ENCODE measurements at regions not wholly inside any gene's neighbourhood (a gene's known extent, or its start where the extent isn't known, plus 50 kb on each side); places are given as distances from the start of the nearest gene placed in this dataset.
"Not testable (repeated sequence)": the region's sequence is repeated elsewhere in the genome, so short reads cannot be mapped to it uniquely, and the experiment has no call there.

GRCh38 chr20:23293689-23294088 lies 56.9 kb upstream of the NXT1 start:
- Histone ChIP-seq H3K4me1 (ENCODE audit: insufficient read depth, insufficient read length) (no peaks in the 10 kb centered on the region), H3K9ac (ENCODE audit: insufficient read length, low read depth) (no peak overlapping the region), H3K36me3 (ENCODE audit: insufficient read depth, insufficient read length, low read length) (no peaks in the 10 kb centered on the region), H3K9me3 (ENCODE audit: insufficient read depth, low read length) (no peaks in the 10 kb centered on the region), H3K4me3 (ENCODE audit: insufficient read length, low read depth) (no peak overlapping the region), H3K27me3 (ENCODE audit: insufficient read depth, insufficient read length) (no peaks in the 10 kb centered on the region)
- no peak for DNase-seq (ENCODE audit: low read depth, low spot score)
- TF ChIP-seq ZNF274 (IDR thresholded peaks at IDR 0.05; ENCODE audit: low read depth, low read length) (no peak), YY1 (IDR thresholded peaks at IDR 0.05; ENCODE audit: insufficient read depth, insufficient read length) (no peak), SUZ12 (IDR thresholded peaks at IDR 0.05; ENCODE audit: extremely low read depth, insufficient read depth, insufficient read length) (no peak)

GRCh38 chr20:23292311-23292710 lies 58.3 kb upstream of the NXT1 start:
- not testable (repeated sequence) for H3K4me3 ChIP-seq (ENCODE audit: insufficient read length, low read depth); DNase-seq (ENCODE audit: low read depth, low spot score); H3K36me3 ChIP-seq (ENCODE audit: insufficient read depth, insufficient read length, low read length); H3K27me3 ChIP-seq (ENCODE audit: insufficient read depth, insufficient read length); H3K9ac ChIP-seq (ENCODE audit: insufficient read length, low read depth); H3K9me3 ChIP-seq (ENCODE audit: insufficient read depth, low read length); H3K4me1 ChIP-seq (ENCODE audit: insufficient read depth, insufficient read length)

- Histone ChIP-seq H3K9ac (ENCODE audit: insufficient read length, low read depth) (no peak overlapping the region), H3K9me3 (ENCODE audit: insufficient read depth, low read length) (no peaks in the 10 kb centered on the region), H3K4me3 (ENCODE audit: insufficient read length, low read depth) (no peak overlapping the region), H3K36me3 (ENCODE audit: insufficient read depth, insufficient read length, low read length) (no peaks in the 10 kb centered on the region), H3K27me3 (ENCODE audit: insufficient read depth, insufficient read length) (no peaks in the 10 kb centered on the region), H3K4me1 (ENCODE audit: insufficient read depth, insufficient read length) (no peaks in the 10 kb centered on the region)
- no peak for DNase-seq (ENCODE audit: low read depth, low spot score)
- no peak for TF ChIP-seq SUZ12 (IDR thresholded peaks at IDR 0.05; ENCODE audit: extremely low read depth, insufficient read depth, insufficient read length)
- no peak for TF ChIP-seq YY1 (IDR thresholded peaks at IDR 0.05; ENCODE audit: insufficient read depth, insufficient read length)
- no peak for TF ChIP-seq ZNF274 (IDR thresholded peaks at IDR 0.05; ENCODE audit: low read depth, low read length)
Measured at GRCh38 chr20:23291575-23292240, 58.9 kb upstream of the NXT1 start.

- H3K9me3 ChIP-seq (ENCODE audit: insufficient read depth, low read length) = no peaks in the 10 kb centered on the region
- H3K4me1 ChIP-seq (ENCODE audit: insufficient read depth, insufficient read length) = no peaks in the 10 kb centered on the region
- no peak for DNase-seq (ENCODE audit: low read depth, low spot score)
- TF ChIP-seq YY1 (IDR thresholded peaks at IDR 0.05; ENCODE audit: insufficient read depth, insufficient read length) (no peak), ZNF274 (IDR thresholded peaks at IDR 0.05; ENCODE audit: low read depth, low read length) (no peak), SUZ12 (IDR thresholded peaks at IDR 0.05; ENCODE audit: extremely low read depth, insufficient read depth, insufficient read length) (no peak)
- no peak overlapping the region for H3K4me3 ChIP-seq (ENCODE audit: insufficient read length, low read depth)
- H3K36me3 ChIP-seq (ENCODE audit: insufficient read depth, insufficient read length, low read length) = no peaks in the 10 kb centered on the region
- no peak overlapping the region for H3K9ac ChIP-seq (ENCODE audit: insufficient read length, low read depth)
- H3K27me3 ChIP-seq (ENCODE audit: insufficient read depth, insufficient read length) = no peaks in the 10 kb centered on the region
Measured at GRCh38 chr20:23290761-23291574, 59.6 kb upstream of the NXT1 start.

- no peak for DNase-seq (ENCODE audit: low read depth, low spot score)
- Histone ChIP-seq H3K27me3 (ENCODE audit: insufficient read depth, insufficient read length) (no peaks in the 10 kb centered on the region), H3K4me1 (ENCODE audit: insufficient read depth, insufficient read length) (no peaks in the 10 kb centered on the region), H3K9me3 (ENCODE audit: insufficient read depth, low read length) (no peaks in the 10 kb centered on the region), H3K36me3 (ENCODE audit: insufficient read depth, insufficient read length, low read length) (no peaks in the 10 kb centered on the region), H3K4me3 (ENCODE audit: insufficient read length, low read depth) (no peak overlapping the region), H3K9ac (ENCODE audit: insufficient read length, low read depth) (no peak overlapping the region)
- TF ChIP-seq ZNF274 (IDR thresholded peaks at IDR 0.05; ENCODE audit: low read depth, low read length) = no peak
- no peak for TF ChIP-seq YY1 (IDR thresholded peaks at IDR 0.05; ENCODE audit: insufficient read depth, insufficient read length)
- no peak for TF ChIP-seq SUZ12 (IDR thresholded peaks at IDR 0.05; ENCODE audit: extremely low read depth, insufficient read depth, insufficient read length)
Measured at GRCh38 chr20:23289724-23290395, 60.7 kb upstream of the NXT1 start.

- H3K9ac ChIP-seq (ENCODE audit: insufficient read length, low read depth) = no peak overlapping the region
- no peak for DNase-seq (ENCODE audit: low read depth, low spot score)
- no peak for TF ChIP-seq ZNF274 (IDR thresholded peaks at IDR 0.05; ENCODE audit: low read depth, low read length)
- H3K36me3 ChIP-seq (ENCODE audit: insufficient read depth, insufficient read length, low read length) = no peaks in the 10 kb centered on the region
- H3K4me1 ChIP-seq (ENCODE audit: insufficient read depth, insufficient read length) = no peaks in the 10 kb centered on the region
- H3K9me3 ChIP-seq (ENCODE audit: insufficient read depth, low read length) = no peaks in the 10 kb centered on the region
- H3K27me3 ChIP-seq (ENCODE audit: insufficient read depth, insufficient read length) = no peaks in the 10 kb centered on the region
- H3K4me3 ChIP-seq (ENCODE audit: insufficient read length, low read depth) = no peak overlapping the region
Measured at GRCh38 chr20:23289249-23289648, 61.3 kb upstream of the NXT1 start.

- Histone ChIP-seq H3K9ac (ENCODE audit: insufficient read length, low read depth) (no peak overlapping the region), H3K9me3 (ENCODE audit: insufficient read depth, low read length) (no peaks in the 10 kb centered on the region), H3K27me3 (ENCODE audit: insufficient read depth, insufficient read length) (no peaks in the 10 kb centered on the region), H3K4me3 (ENCODE audit: insufficient read length, low read depth) (no peak overlapping the region), H3K4me1 (ENCODE audit: insufficient read depth, insufficient read length) (no peaks in the 10 kb centered on the region), H3K36me3 (ENCODE audit: insufficient read depth, insufficient read length, low read length) (no peaks in the 10 kb centered on the region)
- no peak for TF ChIP-seq ZNF274 (IDR thresholded peaks at IDR 0.05; ENCODE audit: low read depth, low read length)
- TF ChIP-seq SUZ12 (IDR thresholded peaks at IDR 0.05; ENCODE audit: extremely low read depth, insufficient read depth, insufficient read length) = no peak
- no peak for TF ChIP-seq YY1 (IDR thresholded peaks at IDR 0.05; ENCODE audit: insufficient read depth, insufficient read length)
- DNase-seq (ENCODE audit: low read depth, low spot score) = no peak
Measured at GRCh38 chr20:23287354-23288190, 63.0 kb upstream of the NXT1 start.
